SK-N-MC (cell line): ENCODE measurements at regions not wholly inside any gene's neighbourhood (a gene's known extent, or its start where the extent isn't known, plus 50 kb on each side); places are given as distances from the start of the nearest gene placed in this dataset.

Experiments used
- EZH2 ChIP-seq: fragments of 200-600 bp; sonication (generic); IDR thresholded peaks from one replicate; pipeline ENCODE4 v1.6.1; 2017; ENCODE audit warnings: antibody characterized with exemption
- POLR2AphosphoS5 ChIP-seq: IDR thresholded peaks from 2 replicates; pipeline ENCODE4 v1.6.1; 2012; ENCODE audit warnings: mild to moderate bottlenecking, low read depth, low read length, borderline replicate concordance

DNA sequence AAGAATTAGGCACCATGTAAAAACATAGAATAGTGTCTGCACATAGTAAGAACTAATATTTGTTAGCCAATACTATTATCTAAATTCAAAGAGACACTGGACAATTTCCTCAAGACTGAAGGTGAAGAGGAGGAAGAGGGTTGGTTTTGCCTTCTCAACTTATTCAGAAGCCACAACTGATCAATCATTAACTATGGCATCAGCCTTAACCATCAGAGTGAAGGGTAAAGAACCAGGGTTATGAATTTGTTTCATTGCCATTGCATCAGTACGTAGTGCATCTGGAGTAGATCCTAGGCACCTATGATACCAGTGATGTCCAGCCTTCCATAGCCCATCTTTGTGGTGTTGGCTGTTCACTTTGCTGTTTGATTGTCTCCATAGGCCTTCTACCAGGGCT lies 421.7 kb upstream of the DEPDC1 start:
- TF ChIP-seq POLR2AphosphoS5 = no peak
- no peak for TF ChIP-seq EZH2
